ENCODE measurements at regions not wholly inside any gene's neighbourhood (a gene's known extent, or its start where the extent isn't known, plus 50 kb on each side); places are given as distances from the start of the nearest gene placed in this dataset.
"Not testable (repeated sequence)": the region's sequence is repeated elsewhere in the genome, so short reads cannot be mapped to it uniquely, and the experiment has no call there.

- no peaks in the 10 kb centered on the region for H3K9me3 Mint-ChIP-seq
- no peak overlapping the region for H3K4me3 Mint-ChIP-seq
- H3K27me3 Mint-ChIP-seq, result no peaks in the 10 kb centered on the region
- H3K36me3 Mint-ChIP-seq, result no peaks in the 10 kb centered on the region
- DNase-seq (ENCODE audit: extremely low spot score, unreplicated experiment), result no peak
- no peaks in the 10 kb centered on the region for H3K4me1 Mint-ChIP-seq (ENCODE audit: unreplicated experiment)
- H3K27ac Mint-ChIP-seq, result no peak overlapping the region
- TF ChIP-seq CTCF (conservative IDR thresholded peaks at IDR 0.05), result no peak
Measured at GRCh38 chr11:37322333-37323194, 724.5 kb upstream of the RAG2 start.

GRCh38 chr11:37320921-37321320 lies 722.9 kb upstream of the RAG2 start:
- Mint-ChIP-seq H3K36me3 (no peaks in the 10 kb centered on the region), H3K4me3 (peak overlapping the region; percentile 44), H3K9me3 (no peaks in the 10 kb centered on the region), H3K4me1 (ENCODE audit: unreplicated experiment) (no peaks in the 10 kb centered on the region), H3K27me3 (no peaks in the 10 kb centered on the region), H3K27ac (no peak overlapping the region)
- TF ChIP-seq CTCF (conservative IDR thresholded peaks at IDR 0.05), result peak; percentile 23
- DNase-seq (ENCODE audit: extremely low spot score, unreplicated experiment), result no peak

- Mint-ChIP-seq H3K36me3 (no peaks in the 10 kb centered on the region), H3K4me1 (ENCODE audit: unreplicated experiment) (no peaks in the 10 kb centered on the region), H3K4me3 (no peak overlapping the region), H3K27ac (no peak overlapping the region), H3K27me3 (no peaks in the 10 kb centered on the region), H3K9me3 (peaks cover 5% of the 10 kb centered on the region)
- TF ChIP-seq CTCF (conservative IDR thresholded peaks at IDR 0.05), result no peak
- DNase-seq (ENCODE audit: extremely low spot score, unreplicated experiment), result no peak
Measured at GRCh38 chr11:37317803-37318202, 719.8 kb upstream of the RAG2 start.

- no peaks in the 10 kb centered on the region for H3K36me3 Mint-ChIP-seq
- no peaks in the 10 kb centered on the region for H3K27me3 Mint-ChIP-seq
- peaks cover 10% of the 10 kb centered on the region for H3K9me3 Mint-ChIP-seq
- no peak overlapping the region for H3K27ac Mint-ChIP-seq
- TF ChIP-seq CTCF (conservative IDR thresholded peaks at IDR 0.05), result no peak
- no peak overlapping the region for H3K4me3 Mint-ChIP-seq
- no peak for DNase-seq (ENCODE audit: extremely low spot score, unreplicated experiment)
- no peaks in the 10 kb centered on the region for H3K4me1 Mint-ChIP-seq (ENCODE audit: unreplicated experiment)
Measured at GRCh38 chr11:37313266-37313665, 715.2 kb upstream of the RAG2 start.

- no peak for DNase-seq (ENCODE audit: extremely low spot score, unreplicated experiment)
- H3K4me1 Mint-ChIP-seq (ENCODE audit: unreplicated experiment), result no peaks in the 10 kb centered on the region
- H3K4me3 Mint-ChIP-seq, result no peak overlapping the region
- no peaks in the 10 kb centered on the region for H3K36me3 Mint-ChIP-seq
- H3K9me3 Mint-ChIP-seq, result peaks cover 8% of the 10 kb centered on the region
- no peak for TF ChIP-seq CTCF (conservative IDR thresholded peaks at IDR 0.05)
- no peak overlapping the region for H3K27ac Mint-ChIP-seq
- no peaks in the 10 kb centered on the region for H3K27me3 Mint-ChIP-seq
Measured at GRCh38 chr11:37306563-37306962, 708.5 kb upstream of the RAG2 start.

GRCh38 chr11:37301405-37301804 lies 703.4 kb upstream of the RAG2 start:
- peaks cover 15% of the 10 kb centered on the region for H3K9me3 Mint-ChIP-seq

More at GRCh38 chr11:37301405-37301804, 703.4 kb upstream of the RAG2 start:
- DNase-seq (ENCODE audit: extremely low spot score, unreplicated experiment); H3K4me3 Mint-ChIP-seq; H3K4me1 Mint-ChIP-seq (ENCODE audit: unreplicated experiment); H3K27ac Mint-ChIP-seq; H3K27me3 Mint-ChIP-seq; H3K36me3 Mint-ChIP-seq: not testable (repeated sequence)
